ENCODE measurements at regions not wholly inside any gene's neighbourhood (a gene's known extent, or its start where the extent isn't known, plus 50 kb on each side); places are given as distances from the start of the nearest gene placed in this dataset.
"Not testable (repeated sequence)": the region's sequence is repeated elsewhere in the genome, so short reads cannot be mapped to it uniquely, and the experiment has no call there.

DNA sequence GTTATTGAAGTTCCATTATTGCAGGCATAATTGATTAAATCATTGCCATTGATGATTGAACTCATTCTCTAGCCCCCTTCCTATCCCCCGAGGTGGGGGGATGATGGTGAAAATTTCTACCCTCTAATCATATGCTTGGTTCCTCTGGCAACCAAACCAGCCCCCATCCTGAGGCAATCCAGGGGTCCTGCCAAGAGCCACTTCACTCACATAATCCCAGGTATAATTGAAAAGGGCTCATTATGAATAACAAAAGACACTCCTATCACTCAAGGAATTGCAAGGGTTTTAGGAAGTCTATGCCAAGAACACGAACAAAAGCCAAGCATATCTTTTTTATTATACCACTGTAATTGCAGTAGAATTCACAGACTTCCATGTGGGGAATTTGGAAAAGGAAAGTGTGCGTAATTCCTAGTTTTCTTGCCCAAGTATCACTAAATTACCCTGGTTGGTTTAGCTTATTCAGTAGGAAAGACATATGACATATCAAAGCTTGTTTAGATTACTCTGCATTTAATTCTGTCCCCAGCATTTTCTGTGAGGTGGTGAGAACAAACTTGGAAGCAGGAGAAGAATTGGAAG lies 130.7 kb upstream of the TAF11L2 start:
- no peak for DNase-seq

DNA sequence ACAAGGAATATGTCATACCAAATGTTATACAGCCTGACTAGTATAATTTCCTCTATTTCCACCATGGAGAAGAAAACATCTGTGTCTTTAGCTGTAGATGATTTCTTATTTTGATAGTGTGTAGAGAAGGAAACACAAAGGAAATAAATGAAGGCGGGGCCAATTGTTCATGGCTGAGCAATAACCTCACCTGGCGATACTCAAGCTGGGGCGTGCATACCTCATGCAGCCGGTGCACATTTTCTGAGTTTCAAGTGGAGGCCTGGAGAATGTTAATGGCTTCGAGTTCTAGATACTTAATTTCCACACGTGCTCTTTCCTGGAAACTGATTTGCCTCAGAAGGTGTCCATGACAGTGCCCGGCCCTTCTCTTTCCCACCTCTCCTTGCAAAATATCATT lies 127.4 kb upstream of the TAF11L2 start:
- DNase-seq = no peak

DNA sequence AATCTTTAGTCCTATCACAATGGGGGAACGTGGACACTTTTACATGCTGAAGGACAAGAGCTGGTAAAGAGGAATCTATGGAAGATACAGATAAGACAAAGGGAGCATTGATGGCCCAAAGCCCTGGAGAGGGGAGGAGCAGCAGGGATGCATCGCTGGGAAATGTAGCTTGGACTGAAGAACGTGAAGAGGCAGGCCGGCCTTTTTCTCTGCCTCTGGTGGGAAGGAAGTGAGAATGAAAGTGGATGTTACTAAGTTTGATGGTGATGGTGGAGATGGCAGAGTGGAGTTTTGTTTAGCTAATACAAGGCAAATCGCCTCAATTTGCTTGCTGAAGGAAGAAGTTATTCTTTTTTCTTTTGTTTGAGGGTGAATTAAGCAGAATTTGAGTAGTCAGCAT lies 124.6 kb upstream of the TAF11L2 start:
- no peak for DNase-seq

DNA sequence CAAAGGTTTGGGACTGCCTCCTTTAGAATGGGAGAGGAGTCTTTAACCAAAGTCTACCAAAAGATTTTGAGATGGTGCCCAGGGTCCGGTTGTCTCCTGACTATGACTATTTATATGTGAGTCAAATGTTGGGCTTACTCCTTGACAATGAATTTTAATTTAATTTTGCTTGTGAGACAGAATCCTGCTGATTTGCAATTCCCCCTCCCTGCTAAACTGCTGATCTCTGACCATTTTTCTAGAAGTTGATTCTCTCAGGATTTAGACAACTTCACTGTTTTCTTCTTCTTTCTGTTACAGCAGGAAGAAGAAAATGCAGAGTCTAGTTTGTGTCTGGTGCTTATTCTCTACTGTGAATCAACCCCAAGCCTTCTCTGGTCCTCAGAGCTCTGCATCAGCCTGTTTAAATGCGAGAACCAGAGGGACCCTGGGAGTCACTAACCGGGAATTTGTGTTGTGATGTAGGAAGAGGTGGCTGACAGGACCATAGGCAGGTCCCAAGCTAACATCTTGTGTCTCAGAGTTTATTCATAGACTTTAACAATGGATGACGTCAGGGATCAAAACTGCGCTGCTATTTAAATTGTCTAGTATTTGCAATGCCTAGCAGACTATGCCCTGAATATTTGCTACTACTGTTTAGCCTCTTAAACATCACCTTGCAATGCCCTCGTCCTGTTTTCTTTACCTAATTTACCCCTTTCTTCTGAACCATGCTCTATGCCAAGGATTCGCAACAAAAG lies 124.0 kb upstream of the TAF11L2 start:
- no peak for DNase-seq

DNA sequence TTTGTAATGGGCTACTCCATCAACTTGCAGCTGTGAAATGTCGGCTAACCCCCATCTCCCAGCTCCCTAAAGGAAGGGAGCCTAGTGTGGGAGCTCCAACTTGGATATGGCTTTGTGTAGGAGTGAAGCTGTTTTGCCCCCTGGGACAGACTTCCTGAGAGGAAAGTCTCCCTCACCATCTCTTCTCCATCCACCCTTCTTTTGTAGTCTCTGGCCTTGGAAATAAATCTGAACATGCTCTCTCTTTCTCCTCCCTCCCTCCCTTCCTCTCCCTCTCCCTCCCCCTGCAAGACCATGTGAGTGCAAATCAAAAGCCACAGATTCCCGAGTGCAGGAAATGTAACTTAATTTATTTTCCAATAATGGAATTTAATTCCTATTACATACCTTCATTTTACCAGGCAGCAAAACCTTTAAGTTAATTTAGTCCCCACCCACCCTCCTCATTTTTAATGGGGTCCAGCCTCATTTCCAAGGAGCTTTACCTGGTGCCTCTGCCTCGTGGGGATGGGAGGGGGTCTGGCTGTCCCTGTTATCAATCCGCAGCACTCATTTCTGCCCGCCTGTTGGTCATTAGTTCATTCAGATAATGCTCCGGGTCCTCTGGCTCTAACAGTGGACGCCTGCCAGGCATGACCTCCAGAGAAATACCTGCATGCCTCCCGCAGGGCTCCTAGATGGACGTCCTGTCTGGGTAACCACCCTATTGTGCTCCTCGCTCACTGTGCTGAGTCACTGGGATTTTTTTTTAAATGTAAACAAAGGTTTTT lies 122.9 kb upstream of the TAF11L2 start:
- peak; percentile 7 for DNase-seq

DNA sequence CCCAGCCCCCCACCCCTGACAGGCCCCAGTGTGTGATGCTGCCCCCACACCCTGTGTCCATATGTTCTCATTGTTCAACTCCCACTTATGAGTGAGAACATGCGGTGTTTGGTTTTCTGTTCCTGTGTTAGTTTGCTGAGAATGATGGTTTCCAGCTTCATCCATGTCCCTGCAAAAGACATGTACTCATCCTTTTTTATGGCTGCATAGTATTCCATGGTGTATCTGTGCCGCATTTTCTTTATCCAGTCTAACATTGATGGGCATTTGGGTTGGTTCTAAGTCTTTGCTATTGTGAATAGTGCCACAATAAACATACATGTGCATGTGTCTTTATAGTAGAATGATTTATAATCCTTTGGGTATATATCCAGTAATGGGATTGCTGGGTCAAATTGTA lies 122.1 kb upstream of the TAF11L2 start:
- DNase-seq = not testable (repeated sequence)

DNA sequence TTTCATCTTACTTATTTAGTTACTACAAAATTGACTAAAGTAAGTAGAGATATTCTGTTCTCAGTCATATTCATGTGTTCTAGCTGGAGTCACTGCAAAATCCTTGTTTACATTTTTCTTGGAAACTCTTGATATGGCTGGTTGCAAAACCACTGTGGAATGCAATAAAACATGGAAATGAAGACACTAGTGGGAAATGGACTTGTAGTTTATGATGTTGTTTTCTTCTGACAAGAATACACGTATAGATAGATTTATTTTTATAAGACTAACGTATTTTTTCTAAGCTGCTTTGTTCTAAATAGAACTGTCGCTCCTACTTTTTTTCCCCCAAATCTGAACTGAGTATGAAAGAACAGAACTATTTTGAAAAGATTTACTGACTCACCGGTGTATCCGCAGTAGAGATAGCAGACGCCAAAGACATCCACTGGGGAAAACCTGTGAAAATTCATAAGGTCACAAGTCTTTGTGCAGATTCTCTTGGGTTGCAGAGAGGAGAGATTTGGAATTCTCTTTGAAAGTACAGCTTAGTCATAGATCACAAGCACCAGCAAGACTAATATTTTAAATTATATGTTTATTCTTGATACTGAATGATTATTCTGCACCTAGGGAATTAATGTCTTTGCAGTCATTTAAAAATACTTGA lies 119.6 kb upstream of the TAF11L2 start:
- no peak for DNase-seq

DNA sequence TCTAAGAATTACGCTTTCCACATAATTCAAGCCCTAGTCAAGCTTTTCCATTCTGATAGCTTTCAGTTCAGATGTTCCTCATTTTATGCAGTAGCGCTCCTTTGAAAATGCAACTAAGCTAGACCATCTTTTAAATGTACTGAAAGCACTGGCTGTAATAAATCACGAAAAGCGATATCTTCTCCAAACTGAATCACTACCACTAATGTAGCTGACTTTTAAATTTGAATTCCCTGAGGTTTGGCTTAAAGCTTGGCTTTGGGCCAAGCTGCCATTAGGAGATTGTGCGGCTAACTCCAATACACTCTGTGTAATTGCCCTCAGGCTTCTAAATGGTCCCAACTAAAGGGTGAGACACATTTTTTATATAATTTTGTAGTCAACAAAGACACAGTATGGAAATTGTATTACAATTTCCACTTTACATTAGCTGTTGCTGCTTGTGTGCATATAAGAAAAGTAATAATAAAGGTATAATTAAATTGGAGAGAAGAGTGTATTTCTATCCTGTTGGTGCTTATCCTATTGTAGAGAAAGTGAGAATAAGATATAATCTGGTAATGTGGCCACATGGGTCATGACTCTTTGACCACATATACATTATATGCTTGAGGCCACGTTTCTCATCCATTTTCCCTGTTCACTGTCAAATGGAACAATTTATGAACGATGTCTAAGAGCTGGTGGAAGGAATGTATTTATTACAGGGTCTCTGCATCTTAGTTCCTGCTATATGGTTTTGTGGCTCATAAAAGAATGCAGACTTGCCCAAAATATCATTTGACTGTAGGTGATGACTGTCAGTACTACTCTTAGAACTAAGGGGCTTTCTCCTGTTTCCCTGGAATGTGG lies 118.7 kb upstream of the TAF11L2 start:
- DNase-seq = no peak

DNA sequence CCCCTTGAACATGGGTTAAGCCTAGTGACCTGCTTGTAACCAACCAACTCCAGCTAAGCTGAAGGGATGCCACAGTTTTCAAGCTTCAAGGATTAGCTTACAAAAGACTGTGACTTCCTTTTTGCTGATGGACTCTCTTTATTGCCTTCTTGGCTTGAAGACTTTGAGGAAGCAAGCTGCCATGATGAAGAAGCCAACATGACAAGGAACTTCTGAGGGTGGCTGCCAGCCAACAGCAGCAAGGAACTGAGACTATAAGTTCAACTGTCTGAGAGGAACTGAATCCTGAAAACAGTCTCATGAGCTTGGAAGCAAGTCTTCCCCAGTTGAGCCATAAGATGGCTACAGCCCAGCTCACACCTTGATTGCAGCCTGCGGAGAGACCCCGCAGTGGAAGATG lies 116.1 kb upstream of the TAF11L2 start:
- no peak for DNase-seq

DNA sequence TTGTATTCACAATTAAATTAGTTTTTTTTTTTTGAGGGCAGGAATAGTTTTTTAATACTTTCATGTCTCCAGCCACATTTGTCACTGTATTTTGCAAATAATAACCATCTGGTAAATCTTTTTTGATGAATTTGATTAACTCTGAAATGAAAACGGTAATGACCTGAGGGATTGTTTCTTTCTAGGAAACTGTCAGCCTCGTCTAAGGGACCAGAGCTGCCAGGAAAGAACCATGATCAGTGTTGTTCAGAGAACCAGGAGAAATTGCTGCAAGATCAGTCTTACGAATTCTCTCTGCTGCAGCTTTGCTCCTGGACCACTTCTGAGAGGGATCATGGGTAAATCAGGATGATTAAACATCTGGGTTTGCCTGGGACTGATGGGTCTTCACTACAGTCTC lies 114.5 kb upstream of the TAF11L2 start:
- no peak for DNase-seq

DNA sequence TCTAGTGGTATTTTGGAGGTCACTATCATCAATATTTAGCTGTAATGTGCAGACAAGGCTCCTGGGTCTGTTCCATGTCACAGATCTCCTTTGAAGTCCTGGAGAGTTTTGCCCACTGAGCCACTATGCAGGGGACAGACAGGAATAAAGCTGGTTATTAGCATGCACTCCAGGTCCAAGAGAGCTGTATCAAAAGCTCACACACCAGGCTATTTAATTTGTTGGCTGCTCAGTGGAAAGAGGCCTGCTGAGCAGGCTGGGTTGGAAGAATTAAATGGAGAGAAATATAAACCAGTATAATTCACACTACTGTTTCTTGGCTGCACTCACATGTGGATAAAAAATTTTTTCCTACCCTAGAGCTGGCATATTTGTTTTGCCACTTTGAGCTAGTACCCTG lies 113.8 kb upstream of the TAF11L2 start:
- DNase-seq = no peak

DNA sequence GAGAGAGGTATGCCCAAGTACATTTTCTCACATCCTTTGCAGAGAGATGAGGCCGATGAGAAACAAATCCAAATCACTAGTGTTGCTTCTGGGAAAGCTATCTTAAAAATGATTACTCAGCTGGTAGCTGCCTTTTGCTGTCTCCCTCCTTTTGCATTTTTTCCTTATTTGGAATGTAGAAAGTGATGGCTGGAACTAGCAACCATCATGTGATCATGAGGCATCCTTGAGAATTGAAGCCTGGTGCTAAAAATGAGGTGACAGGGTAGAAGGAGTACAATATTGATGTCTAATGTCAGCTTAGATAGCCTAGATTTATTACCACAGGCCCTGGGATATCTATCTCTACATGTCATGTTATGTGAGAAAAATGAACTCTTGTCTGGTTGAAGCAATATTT lies 109.3 kb upstream of the TAF11L2 start:
- DNase-seq = no peak

DNA sequence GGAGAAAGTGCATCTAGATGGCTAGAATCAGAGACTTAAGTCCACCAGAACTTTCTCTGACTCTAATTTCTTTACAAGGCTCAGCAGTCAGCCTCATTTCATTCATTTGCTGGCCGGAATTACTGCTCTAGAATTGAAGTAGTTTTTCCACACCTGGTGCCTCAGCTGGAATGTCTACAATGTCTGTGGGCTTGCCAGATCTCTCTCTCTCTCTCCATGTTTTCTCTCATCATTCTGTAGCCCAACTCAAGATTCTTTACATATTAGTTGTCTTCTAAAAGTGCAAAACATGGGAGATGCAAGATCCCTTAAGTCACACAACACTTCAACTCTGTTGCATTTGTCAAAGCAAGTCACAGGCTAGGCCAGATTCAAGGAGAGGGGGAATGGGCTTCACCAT lies 103.9 kb upstream of the TAF11L2 start:
- DNase-seq = no peak

DNA sequence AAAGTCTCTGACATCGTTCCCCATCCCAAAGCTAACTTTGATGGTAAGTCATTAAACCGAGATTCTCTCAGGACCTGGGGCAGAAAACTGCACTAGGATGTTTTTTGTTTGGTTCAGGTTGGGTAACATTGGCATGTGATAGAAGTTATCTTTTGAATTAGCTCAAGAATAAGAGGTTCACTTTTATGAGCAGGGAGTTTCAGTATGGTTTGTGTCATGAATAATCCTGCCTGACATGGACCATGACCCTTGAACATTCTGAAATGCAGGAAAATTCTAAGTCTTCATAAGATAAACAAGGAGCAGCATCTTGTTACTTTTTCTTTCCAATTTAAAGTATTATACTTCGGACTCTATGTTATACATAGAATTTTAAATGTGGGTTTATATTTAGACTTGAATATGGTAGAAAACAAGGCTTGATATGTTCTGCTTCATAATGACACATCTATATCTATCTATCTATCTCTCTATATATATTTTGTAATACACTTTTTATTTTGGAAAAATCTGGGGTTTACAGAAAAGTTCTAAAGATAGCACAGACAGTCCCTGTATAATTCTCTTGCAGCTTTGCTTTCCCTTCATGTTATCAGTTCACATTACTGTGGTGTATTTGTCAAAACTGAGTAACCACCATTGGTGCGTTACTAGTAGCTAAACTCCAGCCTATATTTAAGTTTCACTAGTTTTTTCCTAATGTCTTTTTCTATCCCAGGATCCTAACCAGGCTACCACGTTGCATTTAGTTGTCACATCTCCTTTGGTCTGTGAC lies 102.7 kb upstream of the TAF11L2 start:
- no peak for DNase-seq

DNA sequence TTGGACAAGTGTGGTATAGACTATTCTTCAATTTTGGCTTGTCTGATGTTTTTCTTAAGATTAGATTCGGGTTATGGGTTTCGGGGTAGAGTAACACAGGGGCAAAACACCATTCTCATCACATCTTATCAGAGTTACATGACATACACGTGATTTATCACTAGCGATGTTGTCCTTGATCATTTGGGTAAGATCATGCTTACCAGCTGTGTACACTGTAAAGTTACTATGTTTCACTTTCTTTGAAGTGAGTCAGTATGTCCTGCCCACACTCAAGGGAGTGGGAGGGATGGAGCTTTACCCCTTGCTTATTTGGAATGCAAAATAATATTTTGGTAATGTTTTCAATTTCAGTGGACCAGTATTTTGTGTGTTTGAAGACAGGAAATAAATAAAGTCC lies 101.8 kb upstream of the TAF11L2 start:
- no peak for DNase-seq

DNA sequence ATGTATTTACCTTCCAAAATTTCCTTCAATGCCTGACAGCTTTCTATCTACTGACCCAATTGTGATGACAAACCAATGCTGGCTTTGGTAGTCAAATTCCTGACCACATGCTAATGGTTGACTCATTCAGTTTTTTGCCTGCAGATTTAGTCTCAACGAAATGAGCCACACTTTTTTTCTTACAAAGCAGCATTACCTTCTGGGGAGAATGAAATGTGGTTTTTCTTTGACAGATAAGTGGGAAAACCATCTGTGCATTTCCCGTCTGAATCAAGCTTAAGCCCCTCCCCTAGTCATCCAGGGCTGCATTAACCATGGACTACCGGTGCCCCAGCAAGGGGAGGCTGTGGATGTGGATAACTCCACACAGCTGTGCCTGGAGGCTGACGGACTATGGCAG lies 99.6 kb upstream of the TAF11L2 start:
- no peak for DNase-seq

DNA sequence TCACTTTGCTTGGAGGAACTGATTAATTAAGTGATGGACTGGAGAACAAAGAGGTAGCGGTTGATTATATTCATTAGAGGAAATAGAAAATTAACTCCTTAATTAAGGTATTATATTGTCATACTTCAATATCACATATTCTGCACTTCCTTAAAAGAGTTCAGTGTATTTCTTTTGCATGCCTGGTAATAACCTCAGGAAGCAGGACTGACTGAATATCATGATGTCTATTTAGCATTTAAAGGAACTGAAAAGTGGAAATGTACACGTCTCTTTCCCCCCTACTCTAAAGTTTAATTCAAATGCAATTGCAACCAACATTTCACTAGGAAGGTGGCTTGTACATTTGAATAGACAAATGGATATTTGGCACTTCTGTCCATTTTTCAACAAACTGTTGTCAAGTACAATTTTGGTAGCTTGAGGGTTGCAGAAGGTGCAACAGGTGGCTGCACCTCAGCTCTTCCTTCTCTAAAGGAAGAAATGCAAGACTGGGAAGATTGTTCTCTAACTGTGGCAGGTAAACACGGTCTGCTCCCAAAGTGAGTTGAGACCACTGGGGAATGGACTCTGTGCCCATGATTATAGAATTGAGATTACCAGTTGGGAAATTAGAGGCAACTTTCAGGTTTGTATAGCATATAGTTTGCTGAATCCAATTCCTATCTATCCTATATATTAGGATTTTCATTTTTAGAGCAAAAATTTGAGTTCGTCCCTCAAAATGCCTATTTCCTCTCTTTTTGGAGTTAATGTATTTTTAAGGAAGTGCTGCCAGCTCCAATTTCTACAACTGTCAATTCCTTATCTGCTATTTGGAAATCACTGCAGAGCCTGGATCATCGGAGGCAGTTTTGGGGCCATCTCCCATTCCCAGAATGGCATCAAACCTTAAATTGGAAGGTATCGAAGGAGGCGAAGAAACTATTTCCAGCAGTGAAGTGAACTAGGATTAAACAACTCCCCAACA lies 98.9 kb upstream of the TAF11L2 start:
- DNase-seq = no peak

DNA sequence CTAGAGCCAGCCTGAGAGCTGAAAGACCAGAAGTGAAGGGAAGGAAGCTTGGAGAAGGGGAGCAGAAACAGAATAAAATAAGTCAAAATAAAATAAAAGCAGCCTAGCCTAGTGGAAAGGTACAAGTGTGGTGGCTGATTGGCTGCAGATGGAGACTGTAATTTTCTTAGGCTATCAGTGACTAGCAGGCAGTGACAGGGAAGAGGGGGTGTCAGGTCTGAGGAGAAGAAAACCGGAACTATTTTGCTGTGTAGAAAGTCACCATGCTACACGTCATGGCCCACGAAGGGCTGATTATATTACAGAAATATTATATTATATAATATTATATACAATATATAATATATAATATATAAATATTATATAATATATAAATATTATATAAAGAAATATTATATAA lies 98.1 kb upstream of the TAF11L2 start:
- DNase-seq = no peak

DNA sequence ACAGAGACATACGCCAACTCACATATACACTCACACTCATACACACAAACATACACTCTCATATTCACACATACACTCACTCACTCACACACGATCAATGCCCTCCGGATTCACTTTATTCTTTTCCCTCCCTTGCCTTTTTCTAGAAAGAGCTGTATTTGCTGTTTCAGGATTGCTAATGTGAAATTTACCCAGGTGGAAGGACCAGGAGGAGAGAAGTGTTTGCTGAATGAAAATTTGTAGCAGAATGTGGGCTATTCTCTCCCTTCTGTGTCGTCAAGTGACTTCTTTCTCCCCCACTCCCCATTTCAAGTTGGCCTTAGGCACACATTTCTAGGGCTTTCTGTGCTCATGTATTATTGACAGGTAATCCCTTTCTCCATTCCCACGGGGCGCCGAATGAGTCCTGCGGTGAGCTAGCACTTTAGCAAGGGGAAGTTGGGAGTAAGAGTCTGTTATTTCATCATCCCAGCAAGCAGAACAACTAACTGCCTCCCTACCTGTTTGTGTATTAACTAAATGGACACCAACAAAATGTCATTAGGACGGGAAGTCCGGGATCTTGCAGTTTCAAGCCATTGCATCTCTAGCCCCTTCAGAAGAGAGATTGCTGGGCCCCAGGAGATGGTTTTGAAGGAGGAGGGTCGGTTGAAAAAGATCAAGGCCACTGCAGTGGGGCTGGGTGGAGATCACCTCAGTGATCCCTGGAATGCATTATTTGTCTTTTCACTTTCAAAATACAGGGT lies 97.1 kb upstream of the TAF11L2 start:
- DNase-seq = no peak

Measured in RPMI8226 (cell line).